DMS53 treated with DMSO at 0.1 percent for 48 hours (cell line): ENCODE measurements at regions not wholly inside any gene's neighbourhood (a gene's known extent, or its start where the extent isn't known, plus 50 kb on each side); places are given as distances from the start of the nearest gene placed in this dataset.

ENCODE experiments used
- DNase-seq: peaks from one replicate; lab custom pipeline; 2025; ENCODE audit not compliant: unreplicated experiment; lab: John Stamatoyannopoulos, UW

GRCh38 chr21:24825348-24825747, 781.9 kb downstream of the MRPL39 start:
- no peak for DNase-seq

- no peak for DNase-seq
Measured at GRCh38 chr21:24824209-24824608, 783.1 kb downstream of the MRPL39 start.

GRCh38 chr21:24823247-24823646, 784.0 kb downstream of the MRPL39 start:
- DNase-seq: no peak

- DNase-seq: no peak
Measured at GRCh38 chr21:24785033-24785432, 822.2 kb downstream of the MRPL39 start.

- no peak for DNase-seq
Measured at GRCh38 chr21:24781146-24781545, 826.1 kb downstream of the MRPL39 start.

GRCh38 chr21:24759348-24760075, 847.8 kb downstream of the MRPL39 start:
- no peak for DNase-seq

GRCh38 chr21:24738063-24738462, 869.2 kb downstream of the MRPL39 start:
- DNase-seq: no peak

- no peak for DNase-seq
Measured at GRCh38 chr21:24737296-24737850, 869.9 kb downstream of the MRPL39 start.

- no peak for DNase-seq
Measured at GRCh38 chr21:24730661-24731060, 876.6 kb downstream of the MRPL39 start.

- DNase-seq: no peak
Measured at GRCh38 chr21:24729568-24729967, 877.7 kb downstream of the MRPL39 start.

GRCh38 chr21:24727803-24728440, 879.4 kb downstream of the MRPL39 start:
- no peak for DNase-seq

- no peak for DNase-seq
Measured at GRCh38 chr21:24716281-24716918, 890.9 kb downstream of the MRPL39 start.

- no peak for DNase-seq
Measured at GRCh38 chr21:24714646-24715200, 892.6 kb downstream of the MRPL39 start.

- no peak for DNase-seq
Measured at GRCh38 chr21:24705201-24705600, 902.1 kb downstream of the MRPL39 start.

- DNase-seq: peak; percentile 22
Measured at GRCh38 chr21:24693779-24694178, 913.5 kb downstream of the MRPL39 start.

- DNase-seq: no peak
Measured at GRCh38 chr21:24681456-24681855, 925.8 kb downstream of the MRPL39 start.

GRCh38 chr21:24671901-24672300, 935.4 kb downstream of the MRPL39 start:
- no peak for DNase-seq

GRCh38 chr21:24658926-24659325, 948.4 kb downstream of the MRPL39 start:
- DNase-seq: no peak

GRCh38 chr21:24658026-24658425, 949.3 kb downstream of the MRPL39 start:
- DNase-seq: no peak

GRCh38 chr21:24649691-24650090, 957.6 kb downstream of the MRPL39 start:
- DNase-seq: no peak

GRCh38 chr21:24636696-24637095, 970.6 kb downstream of the MRPL39 start:
- DNase-seq: no peak

GRCh38 chr21:24634749-24635148, 972.5 kb downstream of the MRPL39 start:
- no peak for DNase-seq
